Activated naive CD4-positive, alpha-beta T cell treated with anti-CD3 and anti-CD28 coated beads for 36 hours (primary cell): ENCODE measurements at regions not wholly inside any gene's neighbourhood (a gene's known extent, or its start where the extent isn't known, plus 50 kb on each side); places are given as distances from the start of the nearest gene placed in this dataset.

Experiments used
- CTCF ChIA-PET: fragments of 350-600 bp; sonication (Branson Sonifier 250); formaldehyde crosslinking; loops from one replicate; lab custom pipeline; 2021; ENCODE audit warnings: antibody characterized with exemption; lab: Charles Lee
- DNase-seq: peaks from one replicate; pipeline ENCODE4 v3.0.0-alpha.2; 2020
- H3K27ac Mint-ChIP-seq: one replicate; pipeline ENCODE4 v1.8.0; 2021; ENCODE audit warnings: mild to moderate bottlenecking, mixed read lengths
- H3K27me3 Mint-ChIP-seq: one replicate; pipeline ENCODE4 v1.8.0; 2021; ENCODE audit warnings: low read depth, mixed read lengths
- H3K36me3 Mint-ChIP-seq: one replicate; pipeline ENCODE4 v1.8.0; 2021; ENCODE audit warnings: low read depth, mixed read lengths
- H3K4me1 Mint-ChIP-seq: one replicate; pipeline ENCODE4 v1.8.0; 2021; ENCODE audit warnings: low read depth, mixed read lengths
- H3K4me3 Mint-ChIP-seq: one replicate; pipeline ENCODE4 v1.8.0; 2021; ENCODE audit warnings: mild to moderate bottlenecking, moderate library complexity, mixed read lengths
- H3K9me3 Mint-ChIP-seq: one replicate; pipeline ENCODE4 v1.8.0; 2021; ENCODE audit warnings: mixed read lengths
- intact Hi-C: fragments of 100-400 bp; cut with micrococcal nuclease; formaldehyde crosslinking; loops from one replicate; pipeline ENCODE4 v1.15.1; 2023

GRCh38 chr10:131737543-131738395, 163.0 kb upstream of the PPP2R2D start:
- H3K4me3 Mint-ChIP-seq, result no peak overlapping the region
- no peak overlapping the region for H3K27ac Mint-ChIP-seq
- H3K27me3 Mint-ChIP-seq, result peaks cover 10% of the 10 kb centered on the region
- no peaks in the 10 kb centered on the region for H3K36me3 Mint-ChIP-seq
- intact Hi-C loops, result no loop called here
- H3K9me3 Mint-ChIP-seq, result no peaks in the 10 kb centered on the region
- DNase-seq, result no peak
- CTCF ChIA-PET, result no interaction called here
- H3K4me1 Mint-ChIP-seq, result no peaks in the 10 kb centered on the region

- H3K27ac Mint-ChIP-seq, result no peak overlapping the region
- peaks cover 10% of the 10 kb centered on the region for H3K27me3 Mint-ChIP-seq
- H3K9me3 Mint-ChIP-seq, result no peaks in the 10 kb centered on the region
- H3K4me1 Mint-ChIP-seq, result no peaks in the 10 kb centered on the region
- DNase-seq, result no peak
- H3K36me3 Mint-ChIP-seq, result no peaks in the 10 kb centered on the region
- intact Hi-C loops, result no loop called here
- CTCF ChIA-PET, result no interaction called here
- no peak overlapping the region for H3K4me3 Mint-ChIP-seq
These were observed 162.4 kb upstream of the PPP2R2D start for GRCh38 chr10:131738396-131738735.

- peaks cover 3% of the 10 kb centered on the region for H3K4me1 Mint-ChIP-seq
- no peaks in the 10 kb centered on the region for H3K9me3 Mint-ChIP-seq
- intact Hi-C loops, result no loop called here
- CTCF ChIA-PET, result no interaction called here
- H3K27ac Mint-ChIP-seq, result no peak overlapping the region
- no peak overlapping the region for H3K4me3 Mint-ChIP-seq
- no peaks in the 10 kb centered on the region for H3K36me3 Mint-ChIP-seq
- no peak for DNase-seq
- peaks cover 12% of the 10 kb centered on the region for H3K27me3 Mint-ChIP-seq
These were observed 161.6 kb upstream of the PPP2R2D start for GRCh38 chr10:131739206-131739605.

- Mint-ChIP-seq H3K4me1 (peaks cover 3% of the 10 kb centered on the region), H3K27ac (no peak overlapping the region), H3K36me3 (no peaks in the 10 kb centered on the region), H3K4me3 (no peak overlapping the region), H3K9me3 (no peaks in the 10 kb centered on the region), H3K27me3 (peaks cover 22% of the 10 kb centered on the region)
- CTCF ChIA-PET, result no interaction called here
- DNase-seq, result no peak
- intact Hi-C loops, result no loop called here
These were observed 158.3 kb upstream of the PPP2R2D start for GRCh38 chr10:131742500-131742951.

GRCh38 chr10:131743190-131744151, 157.3 kb upstream of the PPP2R2D start:
- Mint-ChIP-seq H3K36me3 (no peaks in the 10 kb centered on the region), H3K4me1 (peaks cover 3% of the 10 kb centered on the region), H3K4me3 (no peak overlapping the region), H3K9me3 (no peaks in the 10 kb centered on the region), H3K27ac (no peak overlapping the region), H3K27me3 (peaks cover 23% of the 10 kb centered on the region)
- DNase-seq, result no peak
- intact Hi-C loops, result no loop called here
- CTCF ChIA-PET, result no interaction called here

GRCh38 chr10:131744346-131744745, 156.5 kb upstream of the PPP2R2D start:
- no peaks in the 10 kb centered on the region for H3K36me3 Mint-ChIP-seq
- peaks cover 22% of the 10 kb centered on the region for H3K27me3 Mint-ChIP-seq
- H3K4me3 Mint-ChIP-seq, result no peak overlapping the region
- DNase-seq, result no peak
- no peak overlapping the region for H3K27ac Mint-ChIP-seq
- peaks cover 3% of the 10 kb centered on the region for H3K4me1 Mint-ChIP-seq
- CTCF ChIA-PET, result no interaction called here
- intact Hi-C loops, result no loop called here
- no peaks in the 10 kb centered on the region for H3K9me3 Mint-ChIP-seq

GRCh38 chr10:131745591-131745990, 155.2 kb upstream of the PPP2R2D start:
- intact Hi-C loops, result no loop called here

GRCh38 chr10:131746241-131746711, 154.5 kb upstream of the PPP2R2D start:
- no peaks in the 10 kb centered on the region for H3K36me3 Mint-ChIP-seq
- intact Hi-C loops, result no loop called here
- no peak overlapping the region for H3K4me3 Mint-ChIP-seq
- H3K27me3 Mint-ChIP-seq, result peaks cover 15% of the 10 kb centered on the region
- H3K9me3 Mint-ChIP-seq, result no peaks in the 10 kb centered on the region
- CTCF ChIA-PET, result no interaction called here
- no peak overlapping the region for H3K27ac Mint-ChIP-seq
- H3K4me1 Mint-ChIP-seq, result peaks cover 3% of the 10 kb centered on the region
- DNase-seq, result no peak

More at GRCh38 chr10:131745591-131745990, 155.2 kb upstream of the PPP2R2D start:
- no peak overlapping the region for H3K4me3 Mint-ChIP-seq
- CTCF ChIA-PET, result no interaction called here
- H3K9me3 Mint-ChIP-seq, result no peaks in the 10 kb centered on the region
- peaks cover 15% of the 10 kb centered on the region for H3K27me3 Mint-ChIP-seq
- H3K27ac Mint-ChIP-seq, result no peak overlapping the region
- H3K4me1 Mint-ChIP-seq, result peaks cover 3% of the 10 kb centered on the region
- no peaks in the 10 kb centered on the region for H3K36me3 Mint-ChIP-seq
- no peak for DNase-seq

GRCh38 chr10:131746785-131747184, 154.0 kb upstream of the PPP2R2D start:
- Mint-ChIP-seq H3K27me3 (peaks cover 15% of the 10 kb centered on the region), H3K9me3 (no peaks in the 10 kb centered on the region)
- intact Hi-C loops, result no loop called here

GRCh38 chr10:131747251-131747650, 153.6 kb upstream of the PPP2R2D start:
- DNase-seq, result no peak
- peaks cover 3% of the 10 kb centered on the region for H3K4me1 Mint-ChIP-seq
- H3K36me3 Mint-ChIP-seq, result no peaks in the 10 kb centered on the region
- intact Hi-C loops, result no loop called here
- CTCF ChIA-PET, result no interaction called here
- no peak overlapping the region for H3K27ac Mint-ChIP-seq
- H3K4me3 Mint-ChIP-seq, result no peak overlapping the region
- H3K9me3 Mint-ChIP-seq, result no peaks in the 10 kb centered on the region
- H3K27me3 Mint-ChIP-seq, result peaks cover 15% of the 10 kb centered on the region

More at GRCh38 chr10:131746785-131747184, 154.0 kb upstream of the PPP2R2D start:
- peaks cover 3% of the 10 kb centered on the region for H3K4me1 Mint-ChIP-seq
- no peaks in the 10 kb centered on the region for H3K36me3 Mint-ChIP-seq
- CTCF ChIA-PET, result no interaction called here
- no peak overlapping the region for H3K27ac Mint-ChIP-seq
- H3K4me3 Mint-ChIP-seq, result no peak overlapping the region
- no peak for DNase-seq

- no peaks in the 10 kb centered on the region for H3K36me3 Mint-ChIP-seq
- no peak overlapping the region for H3K27ac Mint-ChIP-seq
- CTCF ChIA-PET, result no interaction called here
- H3K27me3 Mint-ChIP-seq, result peaks cover 15% of the 10 kb centered on the region
- no peaks in the 10 kb centered on the region for H3K9me3 Mint-ChIP-seq
- H3K4me3 Mint-ChIP-seq, result no peak overlapping the region
- H3K4me1 Mint-ChIP-seq, result peaks cover 3% of the 10 kb centered on the region
- intact Hi-C loops, result no loop called here
- DNase-seq, result no peak
These were observed 153.0 kb upstream of the PPP2R2D start for GRCh38 chr10:131747791-131748190.

- Mint-ChIP-seq H3K27me3 (peaks cover 15% of the 10 kb centered on the region), H3K27ac (no peak overlapping the region), H3K36me3 (no peaks in the 10 kb centered on the region), H3K4me3 (no peak overlapping the region), H3K4me1 (peaks cover 3% of the 10 kb centered on the region), H3K9me3 (no peaks in the 10 kb centered on the region)
- CTCF ChIA-PET, result no interaction called here
- no peak for DNase-seq
- intact Hi-C loops, result no loop called here
These were observed 152.6 kb upstream of the PPP2R2D start for GRCh38 chr10:131748191-131748590.
